ENCODE measurements at regions not wholly inside any gene's neighbourhood (a gene's known extent, or its start where the extent isn't known, plus 50 kb on each side); places are given as distances from the start of the nearest gene placed in this dataset.

GRCh38 chr21:31475223-31475622, 131.2 kb upstream of the TIAM1 start:
- H3K27ac ChIP-seq = no peak overlapping the region
- H3K27me3 ChIP-seq = no peaks in the 10 kb centered on the region
- no peaks in the 10 kb centered on the region for H3K36me3 ChIP-seq
- no peaks in the 10 kb centered on the region for H3K4me1 ChIP-seq (ENCODE audit: control insufficient read depth in 1 of 2, insufficient read depth in 1 of 2, low read depth in 1 of 2, low read length in 1 of 2)
- no peak overlapping the region for H3K4me3 ChIP-seq (ENCODE audit: low read depth in 1 of 2, low read length in 1 of 2)
- no peaks in the 10 kb centered on the region for H3K9me3 ChIP-seq
- no peak for TF ChIP-seq CTCF (IDR thresholded peaks at IDR 0.05)

GRCh38 chr21:31473685-31474345, 129.8 kb upstream of the TIAM1 start:
- Histone ChIP-seq H3K4me1 (ENCODE audit: control insufficient read depth in 1 of 2, insufficient read depth in 1 of 2, low read depth in 1 of 2, low read length in 1 of 2) (no peaks in the 10 kb centered on the region), H3K9me3 (no peaks in the 10 kb centered on the region), H3K27me3 (no peaks in the 10 kb centered on the region), H3K27ac (no peak overlapping the region), H3K4me3 (ENCODE audit: low read depth in 1 of 2, low read length in 1 of 2) (no peak overlapping the region), H3K36me3 (no peaks in the 10 kb centered on the region)
- no peak for TF ChIP-seq CTCF (IDR thresholded peaks at IDR 0.05)

- H3K9me3 ChIP-seq = no peaks in the 10 kb centered on the region
- H3K4me1 ChIP-seq (ENCODE audit: control insufficient read depth in 1 of 2, insufficient read depth in 1 of 2, low read depth in 1 of 2, low read length in 1 of 2) = no peaks in the 10 kb centered on the region
- H3K36me3 ChIP-seq = no peaks in the 10 kb centered on the region
- H3K27me3 ChIP-seq = no peaks in the 10 kb centered on the region
- H3K27ac ChIP-seq = no peak overlapping the region
- no peak for TF ChIP-seq CTCF (IDR thresholded peaks at IDR 0.05)
- H3K4me3 ChIP-seq (ENCODE audit: low read depth in 1 of 2, low read length in 1 of 2) = no peak overlapping the region
These were observed 127.8 kb upstream of the TIAM1 start for GRCh38 chr21:31471865-31472264.

GRCh38 chr21:31470896-31471694, 127.0 kb upstream of the TIAM1 start:
- Histone ChIP-seq H3K36me3 (no peaks in the 10 kb centered on the region), H3K4me1 (ENCODE audit: control insufficient read depth in 1 of 2, insufficient read depth in 1 of 2, low read depth in 1 of 2, low read length in 1 of 2) (no peaks in the 10 kb centered on the region), H3K27me3 (no peaks in the 10 kb centered on the region), H3K4me3 (ENCODE audit: low read depth in 1 of 2, low read length in 1 of 2) (no peak overlapping the region), H3K27ac (no peak overlapping the region), H3K9me3 (no peaks in the 10 kb centered on the region)
- no peak for TF ChIP-seq CTCF (IDR thresholded peaks at IDR 0.05)

GRCh38 chr21:31460980-31461379, 116.9 kb upstream of the TIAM1 start:
- H3K4me3 ChIP-seq (ENCODE audit: low read depth in 1 of 2, low read length in 1 of 2) = no peak overlapping the region
- H3K36me3 ChIP-seq = no peaks in the 10 kb centered on the region
- H3K27ac ChIP-seq = no peak overlapping the region
- no peaks in the 10 kb centered on the region for H3K9me3 ChIP-seq
- TF ChIP-seq CTCF (IDR thresholded peaks at IDR 0.05) = no peak
- H3K4me1 ChIP-seq (ENCODE audit: control insufficient read depth in 1 of 2, insufficient read depth in 1 of 2, low read depth in 1 of 2, low read length in 1 of 2) = no peaks in the 10 kb centered on the region
- no peaks in the 10 kb centered on the region for H3K27me3 ChIP-seq
